Endothelial cell of umbilical vein (primary cell): ENCODE measurements at regions not wholly inside any gene's neighbourhood (a gene's known extent, or its start where the extent isn't known, plus 50 kb on each side); places are given as distances from the start of the nearest gene placed in this dataset.

Experiments used
- BruUV-seq: library from RNA; stranded (reverse); fragments of 400-500 nt; replicated peaks from 2 replicates; lab custom pipeline; 2021; lab: Mats Ljungman, UMichigan
- CTCF ChIA-PET: fragments of 300-600, 350-600 bp; sonication (Branson Sonifier 250); formaldehyde crosslinking; loops from one replicate; lab custom pipeline; 2021; ENCODE audit warnings: antibody characterized with exemption, inconsistent platforms; lab: Charles Lee
- POLR2A ChIA-PET: fragments of 300-600, 350-600 bp; sonication (Branson Sonifier 250); formaldehyde crosslinking; loops from one replicate; lab custom pipeline; 2021; ENCODE audit warnings: antibody characterized with exemption, inconsistent platforms; lab: Charles Lee
- DNase-seq: peaks from one replicate; pipeline ENCODE4 v3.0.0-alpha.2; 2011; ENCODE audit warnings: low read depth, low spot score
- FAIRE-seq: peaks from 2 replicates; lab custom pipeline; 2011; peaks lifted over from hg19 to GRCh38; lab: Jason Lieb, UNC
- H2AFZ ChIP-seq: 2 replicates; pipeline ENCODE4 v1.6.0; 2012; ENCODE audit warnings: low read depth, low read length, control low read depth, inconsistent platforms
- H3K27ac ChIP-seq: 2 replicates; pipeline ENCODE4 v1.5.1; 2011; ENCODE audit warnings: low read depth, mild to moderate bottlenecking, control low read depth, low read length, moderate library complexity; ENCODE audit not compliant: insufficient read depth
- H3K27me3 ChIP-seq, 2 experiments: 2 replicates each; pipeline versions ENCODE4 v1.6.0 to v1.6.1; 2011; ENCODE audit warnings: low read length in 2 of 2, mixed read lengths in 1 of 2; ENCODE audit not compliant: control insufficient read depth in 2 of 2, insufficient read depth in 2 of 2
- H3K36me3 ChIP-seq, 2 experiments: 2 replicates in 1 of 2; 3 replicates in 1 of 2; pipeline ENCODE4 v1.5.1; 2011; ENCODE audit warnings: low read length in 2 of 2, mild to moderate bottlenecking in 1 of 2, moderate library complexity in 1 of 2; ENCODE audit not compliant: control insufficient read depth in 2 of 2, insufficient read depth in 2 of 2; ENCODE audit errors: extremely low read depth in 1 of 2
- H3K4me1 ChIP-seq: 3 replicates; pipeline ENCODE4 v1.5.1; 2011; ENCODE audit warnings: mild to moderate bottlenecking, low read length; ENCODE audit not compliant: control insufficient read depth, insufficient read depth; ENCODE audit errors: extremely low read depth
- H3K4me2 ChIP-seq: 2 replicates; pipeline ENCODE4 v1.6.1; 2011; ENCODE audit warnings: low read length, control low read depth, mixed read lengths; ENCODE audit not compliant: insufficient read depth
- H3K4me3 ChIP-seq, 3 experiments: fragments of 200-600 bp in 1 of 3; sonication (generic), shearing (Covaris generic) in 1 of 3; replicated peaks in 1 of 3; 2 replicates each; pipeline ENCODE4 v1.5.1; 2011 to 2016; ENCODE audit warnings: control low read depth in 3 of 3, low read length in 3 of 3, mild to moderate bottlenecking in 2 of 3, inconsistent platforms in 1 of 3, low read depth in 1 of 3, moderate library complexity in 1 of 3; ENCODE audit not compliant: insufficient read depth in 1 of 3
- H3K79me2 ChIP-seq: 2 replicates; pipeline ENCODE4 v1.6.0; 2012; ENCODE audit warnings: low read length, inconsistent platforms; ENCODE audit not compliant: control insufficient read depth, insufficient read depth
- H3K9ac ChIP-seq: replicated peaks from 2 replicates; pipeline ENCODE3; 2011; ENCODE audit warnings: low read length, control low read depth; ENCODE audit not compliant: insufficient read depth; ENCODE audit errors: extremely low read depth
- H3K9me1 ChIP-seq: replicated peaks from 3 replicates; pipeline ENCODE4 v1.6.0; 2011; ENCODE audit warnings: mild to moderate bottlenecking, low read length; ENCODE audit not compliant: control insufficient read depth, insufficient read depth; ENCODE audit errors: extremely low read depth
- H3K9me3 ChIP-seq: replicated peaks from 2 replicates; pipeline ENCODE4 v1.5.1; 2012; ENCODE audit warnings: low read length, inconsistent platforms; ENCODE audit not compliant: control insufficient read depth, insufficient read depth
- H4K20me1 ChIP-seq: replicated peaks from 2 replicates; pipeline ENCODE3; 2011; ENCODE audit warnings: mild to moderate bottlenecking, low read length; ENCODE audit not compliant: control insufficient read depth, insufficient read depth; ENCODE audit errors: extremely low read depth
- EZH2 ChIP-seq: IDR thresholded peaks from 2 replicates; pipeline ENCODE4 v1.6.1; 2012; ENCODE audit warnings: borderline replicate concordance, low read depth, mild to moderate bottlenecking, moderate library complexity, low read length, inconsistent platforms; ENCODE audit not compliant: severe bottlenecking
- FOS ChIP-seq: IDR thresholded peaks from 2 replicates; pipeline ENCODE4 v1.6.1; 2011; ENCODE audit warnings: mild to moderate bottlenecking, low read length, moderate library complexity, borderline replicate concordance; ENCODE audit not compliant: insufficient read depth
- GATA2 ChIP-seq: IDR thresholded peaks from 2 replicates; pipeline ENCODE4 v1.7.0; 2011; ENCODE audit warnings: low read depth, mild to moderate bottlenecking, moderate library complexity, mixed read lengths, low read length; ENCODE audit not compliant: insufficient read length, insufficient read depth
- JUN ChIP-seq: IDR thresholded peaks from 2 replicates; pipeline ENCODE4 v1.6.1; 2011; ENCODE audit warnings: borderline replicate concordance, low read depth; ENCODE audit not compliant: insufficient read length, insufficient read depth
- MYC ChIP-seq: IDR thresholded peaks from one replicate; pipeline ENCODE4 v1.6.1; 2011; ENCODE audit warnings: mild to moderate bottlenecking, low read depth, low read length
- POLR2A ChIP-seq: IDR thresholded peaks from 2 replicates; pipeline ENCODE4 v1.6.1; 2012; ENCODE audit warnings: low read depth, mild to moderate bottlenecking, control low read depth, low read length
- POLR2AphosphoS5 ChIP-seq: IDR thresholded peaks from 2 replicates; pipeline ENCODE4 v1.6.1; 2012; ENCODE audit warnings: low read depth, mild to moderate bottlenecking, control low read depth, low read length, moderate library complexity; ENCODE audit not compliant: insufficient read depth
- dilution Hi-C: fragments of 300-500 bp; cut with MboI; formaldehyde crosslinking; loops from one replicate; pipeline ENCODE4 v1.15.0; 2019; ENCODE audit warnings: low sequenced_read_pairs; ENCODE audit not compliant: extremely low pct_ligation_motif_present
- intact Hi-C: fragments of 100-400 bp; cut with micrococcal nuclease; formaldehyde crosslinking; loops from one replicate; pipeline ENCODE4 v1.10.0; 2022
- TF ChIP-seq, protein P1 (sequence below): IDR thresholded peaks from 2 replicates; pipeline ENCODE4 v1.6.1; 2011; ENCODE audit not compliant: insufficient read depth, insufficient read length
- TF ChIP-seq, protein P2 (sequence below), 2 donors: IDR thresholded peaks; 1 replicate in 1 of 2; 2 replicates in 1 of 2; pipeline ENCODE4 v1.5.1; 2011; ENCODE audit warnings: low read length in 2 of 2, mild to moderate bottlenecking in 2 of 2, moderate library complexity in 2 of 2, control low read depth in 1 of 2, inconsistent platforms in 1 of 2, low read depth in 1 of 2; ENCODE audit not compliant: insufficient read depth in 1 of 2; ENCODE audit errors: extremely low read depth in 1 of 2

DNA sequence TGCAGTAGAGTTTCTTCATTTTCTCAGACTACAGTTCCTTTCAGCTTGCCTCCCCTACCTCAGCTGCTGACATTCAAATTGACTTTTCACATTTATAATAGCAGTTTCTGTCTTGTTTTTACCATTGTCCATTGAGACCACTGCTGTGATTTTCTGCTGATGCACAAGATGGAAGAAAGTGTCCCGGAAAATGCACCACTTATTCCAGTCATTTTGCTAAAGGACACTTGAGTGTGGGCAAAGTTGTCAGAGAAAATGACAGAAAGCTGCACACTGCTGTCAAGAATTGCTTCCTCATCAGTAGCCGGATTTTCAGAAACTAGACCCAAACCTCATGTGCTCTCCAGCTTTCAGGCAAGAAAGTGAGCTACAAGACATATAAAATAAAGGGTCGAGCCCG is 546.2 kb upstream of the SETBP1 start:
- BruUV-seq: no TSS peak
- Histone ChIP-seq H3K4me1 (no peaks in the 10 kb centered on the region), H3K9me1 (no peaks in the 10 kb centered on the region), H3K9me3 (no peaks in the 10 kb centered on the region), H2AFZ (no peak overlapping the region), H3K27me3 (no peaks in the 10 kb centered on the region), H3K27ac (no peak overlapping the region), H3K36me3 (no peaks in the 10 kb centered on the region), H3K4me3 (no peak overlapping the region), H4K20me1 (no peaks in the 10 kb centered on the region), H3K79me2 (no peaks in the 10 kb centered on the region), H3K4me2 (no peak overlapping the region), H3K9ac (no peak overlapping the region)
- DNase-seq (no peak), FAIRE-seq (no peak)
- POLR2A ChIA-PET: no interaction called here
- dilution Hi-C loops (no loop called here), intact Hi-C loops (no loop called here)
- CTCF ChIA-PET: no interaction called here
- no peak for TF ChIP-seq POLR2AphosphoS5
- no peak for TF ChIP-seq EZH2
- TF ChIP-seq MYC: no peak
- TF ChIP-seq FOS: no peak
- no peak for TF ChIP-seq GATA2
- TF ChIP-seq, protein P1, sequence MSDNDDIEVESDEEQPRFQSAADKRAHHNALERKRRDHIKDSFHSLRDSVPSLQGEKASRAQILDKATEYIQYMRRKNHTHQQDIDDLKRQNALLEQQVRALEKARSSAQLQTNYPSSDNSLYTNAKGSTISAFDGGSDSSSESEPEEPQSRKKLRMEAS: no peak

DNA sequence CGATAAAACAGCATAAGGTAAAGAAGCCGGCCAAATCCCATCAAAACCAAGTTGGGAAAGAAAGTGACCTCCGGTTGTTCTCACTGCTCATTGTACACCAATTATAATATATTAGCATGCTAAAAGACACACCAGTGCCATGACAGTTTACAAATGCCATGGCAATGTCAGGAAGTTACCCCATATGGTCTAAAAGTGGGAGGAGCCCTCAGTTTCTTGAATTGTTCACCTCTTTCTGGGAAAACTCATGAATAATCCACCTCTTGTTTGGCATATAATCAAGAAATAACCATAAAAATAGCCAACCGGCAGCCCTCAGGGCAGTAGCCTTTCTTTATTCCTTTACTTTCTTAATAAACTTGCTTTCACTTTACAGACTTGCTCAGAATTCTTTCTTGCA is 544.9 kb upstream of the SETBP1 start:
- Histone ChIP-seq H3K36me3 (no peaks in the 10 kb centered on the region), H3K9ac (no peak overlapping the region), H2AFZ (no peak overlapping the region), H3K4me2 (no peak overlapping the region), H3K79me2 (no peaks in the 10 kb centered on the region), H3K27me3 (no peaks in the 10 kb centered on the region), H3K9me1 (no peaks in the 10 kb centered on the region), H4K20me1 (no peaks in the 10 kb centered on the region), H3K4me1 (no peaks in the 10 kb centered on the region), H3K9me3 (no peaks in the 10 kb centered on the region), H3K27ac (no peak overlapping the region), H3K4me3 (no peak overlapping the region)
- ChIA-PET POLR2A (no interaction called here), CTCF (no interaction called here)
- no peak for DNase-seq
- dilution Hi-C loops (no loop called here), intact Hi-C loops (no loop called here)
- TF ChIP-seq EZH2 (no peak), MYC (no peak), POLR2A (no peak), GATA2 (no peak), FOS (no peak), JUN (no peak), POLR2AphosphoS5 (no peak)
- TF ChIP-seq, protein P2, sequence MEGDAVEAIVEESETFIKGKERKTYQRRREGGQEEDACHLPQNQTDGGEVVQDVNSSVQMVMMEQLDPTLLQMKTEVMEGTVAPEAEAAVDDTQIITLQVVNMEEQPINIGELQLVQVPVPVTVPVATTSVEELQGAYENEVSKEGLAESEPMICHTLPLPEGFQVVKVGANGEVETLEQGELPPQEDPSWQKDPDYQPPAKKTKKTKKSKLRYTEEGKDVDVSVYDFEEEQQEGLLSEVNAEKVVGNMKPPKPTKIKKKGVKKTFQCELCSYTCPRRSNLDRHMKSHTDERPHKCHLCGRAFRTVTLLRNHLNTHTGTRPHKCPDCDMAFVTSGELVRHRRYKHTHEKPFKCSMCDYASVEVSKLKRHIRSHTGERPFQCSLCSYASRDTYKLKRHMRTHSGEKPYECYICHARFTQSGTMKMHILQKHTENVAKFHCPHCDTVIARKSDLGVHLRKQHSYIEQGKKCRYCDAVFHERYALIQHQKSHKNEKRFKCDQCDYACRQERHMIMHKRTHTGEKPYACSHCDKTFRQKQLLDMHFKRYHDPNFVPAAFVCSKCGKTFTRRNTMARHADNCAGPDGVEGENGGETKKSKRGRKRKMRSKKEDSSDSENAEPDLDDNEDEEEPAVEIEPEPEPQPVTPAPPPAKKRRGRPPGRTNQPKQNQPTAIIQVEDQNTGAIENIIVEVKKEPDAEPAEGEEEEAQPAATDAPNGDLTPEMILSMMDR (IDR thresholded peaks at IDR 0.05; ENCODE audit: extremely low read depth in 1 of 2, insufficient read depth in 1 of 2, low read depth in 1 of 2, low read length in 2 of 2): no peak
- TF ChIP-seq, protein P1: no peak
- no TSS peak for BruUV-seq
- FAIRE-seq: no peak
